DMS79 (cell line): ENCODE measurements at regions not wholly inside any gene's neighbourhood (a gene's known extent, or its start where the extent isn't known, plus 50 kb on each side); places are given as distances from the start of the nearest gene placed in this dataset.
A peak's percentile ranks its signal among the peaks of the same experiment; 100 is the strongest.
"Not testable (repeated sequence)": the region's sequence is repeated elsewhere in the genome, so short reads cannot be mapped to it uniquely, and the experiment has no call there.

Experiments used
- DNase-seq: peaks from one replicate; lab custom pipeline; 2025; lab: John Stamatoyannopoulos, UW

- no peak for DNase-seq
Measured at GRCh38 chr5:99061299-99061698, 132.5 kb upstream of the CHD1 start.

- DNase-seq = peak; percentile 5
Measured at GRCh38 chr5:99060306-99061261, 131.8 kb upstream of the CHD1 start.

- DNase-seq = no peak
Measured at GRCh38 chr5:99059685-99060084, 130.9 kb upstream of the CHD1 start.

- no peak for DNase-seq
Measured at GRCh38 chr5:99058466-99058865, 129.7 kb upstream of the CHD1 start.

- DNase-seq = no peak
Measured at GRCh38 chr5:99054972-99055371, 126.2 kb upstream of the CHD1 start.

- no peak for DNase-seq
Measured at GRCh38 chr5:99045871-99046270, 117.1 kb upstream of the CHD1 start.

GRCh38 chr5:99043257-99043656 lies 114.5 kb upstream of the CHD1 start:
- not testable (repeated sequence) for DNase-seq

- no peak for DNase-seq
Measured at GRCh38 chr5:99037668-99038067, 108.9 kb upstream of the CHD1 start.

- no peak for DNase-seq
Measured at GRCh38 chr5:99035942-99036341, 107.1 kb upstream of the CHD1 start.

GRCh38 chr5:99034336-99034735 lies 105.5 kb upstream of the CHD1 start:
- DNase-seq = no peak

GRCh38 chr5:99033014-99033900 lies 104.5 kb upstream of the CHD1 start:
- no peak for DNase-seq

GRCh38 chr5:99032234-99033013 lies 103.6 kb upstream of the CHD1 start:
- no peak for DNase-seq

GRCh38 chr5:99030906-99031440 lies 102.2 kb upstream of the CHD1 start:
- DNase-seq = no peak

- no peak for DNase-seq
Measured at GRCh38 chr5:99029172-99029571, 100.4 kb upstream of the CHD1 start.

- not testable (repeated sequence) for DNase-seq
Measured at GRCh38 chr5:99028170-99028569, 99.4 kb upstream of the CHD1 start.

- no peak for DNase-seq
Measured at GRCh38 chr5:99025298-99026045, 96.7 kb upstream of the CHD1 start.

- DNase-seq = no peak
Measured at GRCh38 chr5:99023330-99023729, 94.5 kb upstream of the CHD1 start.

- no peak for DNase-seq
Measured at GRCh38 chr5:99022250-99022649, 93.4 kb upstream of the CHD1 start.

GRCh38 chr5:99020698-99021048 lies 91.9 kb upstream of the CHD1 start:
- no peak for DNase-seq

GRCh38 chr5:99019812-99020697 lies 91.2 kb upstream of the CHD1 start:
- no peak for DNase-seq
